Gastrocnemius medialis (tissue), 4 donors: ENCODE measurements at regions not wholly inside any gene's neighbourhood (a gene's known extent, or its start where the extent isn't known, plus 50 kb on each side); places are given as distances from the start of the nearest gene placed in this dataset.

Experiments used
- ATAC-seq, 2 donors: fragments of 150-250 bp; one replicate each; pipeline ENCODE4 v1.9.1; 2016
- DNase-seq, 2 donors: peaks; one replicate each; pipeline ENCODE4 v3.0.0-alpha.2; 2019
- H3K27ac ChIP-seq, 4 donors: fragments of 200-600 bp; sonication (generic); 1 replicate in 1 of 4; 2 replicates in 3 of 4; pipeline ENCODE4 v1.5.1; 2016 to 2018; ENCODE audit warnings: mild to moderate bottlenecking in 2 of 4, moderate library complexity in 1 of 4
- H3K27me3 ChIP-seq, 3 donors: fragments of 200-600 bp; sonication (generic) in 2 of 3; 1 replicate in 1 of 3; 2 replicates in 2 of 3; pipeline versions ENCODE4 v1.5.1 to v1.6.0; 2016 to 2019; ENCODE audit warnings: mild to moderate bottlenecking in 1 of 3, moderate library complexity in 1 of 3
- H3K36me3 ChIP-seq, 2 donors: fragments of 200-600 bp; sonication (generic) in 1 of 2; one replicate each; pipeline ENCODE4 v1.5.1; 2017 to 2018
- H3K4me1 ChIP-seq, 2 donors: fragments of 200-600 bp; sonication (generic) in 1 of 2; one replicate each; pipeline ENCODE4 v1.5.1; 2016 to 2017; ENCODE audit warnings: mild to moderate bottlenecking in 2 of 2
- H3K4me3 ChIP-seq, 4 donors: fragments of 200-600 bp; sonication (generic) in 3 of 4; 1 replicate in 1 of 4; 2 replicates in 3 of 4; pipeline ENCODE4 v1.5.1; 2016 to 2019; ENCODE audit warnings: mild to moderate bottlenecking in 2 of 4
- H3K9me3 ChIP-seq, 3 donors: fragments of 200-600 bp; sonication (generic) in 2 of 3; 1 replicate in 1 of 3; 2 replicates in 2 of 3; pipeline ENCODE4 v1.5.1; 2016 to 2019
- POLR2A ChIP-seq, 2 donors: fragments of 450-650 bp; IDR thresholded peaks; one replicate each; pipeline ENCODE4 v1.6.1; 2017; ENCODE audit warnings: antibody characterized with exemption in 2 of 2, mild to moderate bottlenecking in 2 of 2, moderate library complexity in 2 of 2
- in situ Hi-C, 4 donors: fragments of 200-750 bp; cut with MboI; loops; one replicate each; pipeline versions ENCODE4 v1.15.0 to v1.8.0; 2017; ENCODE audit warnings: low sequenced_read_pairs in 4 of 4
- intact Hi-C: fragments of 100-400 bp; cut with DNase I; formaldehyde crosslinking; loops from one replicate; pipeline ENCODE4 v1.15.1; 2023; ENCODE audit warnings: low total_unique reads
- TF ChIP-seq, protein P1 (sequence below), 5 experiments: fragments of 450-650 bp in 3 of 5; fragments of 200-600 bp in 2 of 5; sonication (generic) in 2 of 5; IDR thresholded peaks in 4 of 5; conservative IDR thresholded peaks in 1 of 5; 1 replicate in 4 of 5; 2 replicates in 1 of 5; pipeline ENCODE4 v1.5.1; 2016 to 2019; ENCODE audit warnings: antibody characterized with exemption in 5 of 5, mild to moderate bottlenecking in 3 of 5, moderate library complexity in 3 of 5

DNA sequence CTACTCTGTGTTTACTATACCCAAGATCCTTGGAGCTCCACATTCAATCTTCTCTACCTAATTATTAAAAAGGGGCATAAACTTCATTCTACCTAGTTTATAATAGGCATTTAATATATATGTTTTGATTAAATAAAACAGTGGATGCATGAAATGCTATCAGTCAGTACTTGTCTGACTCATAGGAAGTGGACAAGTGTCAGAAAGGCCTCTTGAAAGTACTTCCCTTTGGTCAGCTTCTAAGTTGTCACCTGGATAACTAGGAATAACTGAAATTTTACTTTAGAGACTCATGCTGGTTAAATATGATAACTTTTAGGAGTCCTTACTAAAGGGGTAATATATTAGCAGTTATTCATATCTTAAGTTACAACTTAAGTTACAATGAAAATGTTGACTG, 329.8 kb downstream of the KLF5 start:
- in situ Hi-C loops (no loop called here), intact Hi-C loops (no loop called here)
- Histone ChIP-seq H3K9me3 (no peaks in the 10 kb centered on the region), H3K4me1 (no peaks in the 10 kb centered on the region), H3K27ac (no peak overlapping the region), H3K36me3 (no peaks in the 10 kb centered on the region), H3K27me3 (no peaks in the 10 kb centered on the region), H3K4me3 (no peak overlapping the region)
- TF ChIP-seq, protein P1, sequence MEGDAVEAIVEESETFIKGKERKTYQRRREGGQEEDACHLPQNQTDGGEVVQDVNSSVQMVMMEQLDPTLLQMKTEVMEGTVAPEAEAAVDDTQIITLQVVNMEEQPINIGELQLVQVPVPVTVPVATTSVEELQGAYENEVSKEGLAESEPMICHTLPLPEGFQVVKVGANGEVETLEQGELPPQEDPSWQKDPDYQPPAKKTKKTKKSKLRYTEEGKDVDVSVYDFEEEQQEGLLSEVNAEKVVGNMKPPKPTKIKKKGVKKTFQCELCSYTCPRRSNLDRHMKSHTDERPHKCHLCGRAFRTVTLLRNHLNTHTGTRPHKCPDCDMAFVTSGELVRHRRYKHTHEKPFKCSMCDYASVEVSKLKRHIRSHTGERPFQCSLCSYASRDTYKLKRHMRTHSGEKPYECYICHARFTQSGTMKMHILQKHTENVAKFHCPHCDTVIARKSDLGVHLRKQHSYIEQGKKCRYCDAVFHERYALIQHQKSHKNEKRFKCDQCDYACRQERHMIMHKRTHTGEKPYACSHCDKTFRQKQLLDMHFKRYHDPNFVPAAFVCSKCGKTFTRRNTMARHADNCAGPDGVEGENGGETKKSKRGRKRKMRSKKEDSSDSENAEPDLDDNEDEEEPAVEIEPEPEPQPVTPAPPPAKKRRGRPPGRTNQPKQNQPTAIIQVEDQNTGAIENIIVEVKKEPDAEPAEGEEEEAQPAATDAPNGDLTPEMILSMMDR (IDR thresholded peaks at IDR 0.05 in 4 of 5, conservative IDR thresholded peaks at IDR 0.05 in 1 of 5), result no peak
- no peak for TF ChIP-seq POLR2A (IDR thresholded peaks at IDR 0.05)
- no peak for DNase-seq
- no peak for ATAC-seq

DNA sequence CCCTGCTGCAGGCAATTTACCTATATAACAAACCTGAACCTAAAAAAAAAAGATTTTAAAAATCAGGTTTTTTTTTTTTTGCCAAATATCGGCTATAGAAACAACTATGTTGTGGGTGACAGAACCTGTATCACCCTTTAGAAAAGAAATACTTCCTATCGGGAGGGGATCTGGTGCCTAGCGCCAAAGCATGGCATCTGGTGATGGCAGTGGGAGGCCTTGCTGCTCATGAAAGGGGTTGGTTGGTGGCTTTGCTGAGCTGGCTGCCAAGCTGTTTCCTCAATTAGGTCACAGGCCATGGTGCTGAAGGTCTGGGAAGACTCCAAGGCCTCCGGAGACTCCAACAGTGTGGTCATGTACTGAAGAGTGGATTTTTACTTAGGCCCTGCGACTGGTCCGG, 328.5 kb downstream of the KLF5 start:
- H3K27ac ChIP-seq, result no peak overlapping the region
- no peaks in the 10 kb centered on the region for H3K4me1 ChIP-seq
- ATAC-seq (no peak), DNase-seq (no peak)
- H3K36me3 ChIP-seq, result no peaks in the 10 kb centered on the region
- no peaks in the 10 kb centered on the region for H3K27me3 ChIP-seq
- TF ChIP-seq, protein P1 (IDR thresholded peaks at IDR 0.05 in 4 of 5, conservative IDR thresholded peaks at IDR 0.05 in 1 of 5), result no peak
- TF ChIP-seq POLR2A (IDR thresholded peaks at IDR 0.05), result no peak
- in situ Hi-C loops (no loop called here), intact Hi-C loops (no loop called here)
- H3K4me3 ChIP-seq, result no peak overlapping the region
- no peaks in the 10 kb centered on the region for H3K9me3 ChIP-seq

DNA sequence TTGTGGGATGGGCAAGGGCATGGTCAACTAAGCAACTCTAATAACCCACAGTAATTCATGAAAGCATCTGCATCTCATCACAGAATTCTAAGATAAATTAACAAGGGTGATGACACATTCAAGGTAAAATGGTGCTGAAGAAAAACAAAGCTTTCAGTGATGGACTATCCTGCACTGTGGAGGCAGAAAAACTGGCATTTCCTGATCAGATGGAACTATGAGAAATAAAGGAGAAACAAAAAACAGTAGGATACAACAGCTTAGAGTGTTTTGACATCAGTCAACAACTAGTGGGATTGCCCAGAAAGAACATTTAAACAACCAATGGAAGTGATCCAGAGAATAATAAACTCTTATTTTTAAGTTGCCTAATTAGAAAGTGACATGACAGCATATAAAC, 327.0 kb downstream of the KLF5 start:
- ATAC-seq (no peak), DNase-seq (no peak)
- TF ChIP-seq POLR2A (IDR thresholded peaks at IDR 0.05), result no peak
- TF ChIP-seq, protein P1 (IDR thresholded peaks at IDR 0.05 in 4 of 5, conservative IDR thresholded peaks at IDR 0.05 in 1 of 5), result no peak
- no peaks in the 10 kb centered on the region for H3K4me1 ChIP-seq
- intact Hi-C loops, result no loop called here
- H3K36me3 ChIP-seq, result no peaks in the 10 kb centered on the region
- H3K27ac ChIP-seq, result no peak overlapping the region
- in situ Hi-C loops, result no loop called here
- no peak overlapping the region for H3K4me3 ChIP-seq
- H3K27me3 ChIP-seq, result no peaks in the 10 kb centered on the region
- H3K9me3 ChIP-seq, result no peaks in the 10 kb centered on the region

DNA sequence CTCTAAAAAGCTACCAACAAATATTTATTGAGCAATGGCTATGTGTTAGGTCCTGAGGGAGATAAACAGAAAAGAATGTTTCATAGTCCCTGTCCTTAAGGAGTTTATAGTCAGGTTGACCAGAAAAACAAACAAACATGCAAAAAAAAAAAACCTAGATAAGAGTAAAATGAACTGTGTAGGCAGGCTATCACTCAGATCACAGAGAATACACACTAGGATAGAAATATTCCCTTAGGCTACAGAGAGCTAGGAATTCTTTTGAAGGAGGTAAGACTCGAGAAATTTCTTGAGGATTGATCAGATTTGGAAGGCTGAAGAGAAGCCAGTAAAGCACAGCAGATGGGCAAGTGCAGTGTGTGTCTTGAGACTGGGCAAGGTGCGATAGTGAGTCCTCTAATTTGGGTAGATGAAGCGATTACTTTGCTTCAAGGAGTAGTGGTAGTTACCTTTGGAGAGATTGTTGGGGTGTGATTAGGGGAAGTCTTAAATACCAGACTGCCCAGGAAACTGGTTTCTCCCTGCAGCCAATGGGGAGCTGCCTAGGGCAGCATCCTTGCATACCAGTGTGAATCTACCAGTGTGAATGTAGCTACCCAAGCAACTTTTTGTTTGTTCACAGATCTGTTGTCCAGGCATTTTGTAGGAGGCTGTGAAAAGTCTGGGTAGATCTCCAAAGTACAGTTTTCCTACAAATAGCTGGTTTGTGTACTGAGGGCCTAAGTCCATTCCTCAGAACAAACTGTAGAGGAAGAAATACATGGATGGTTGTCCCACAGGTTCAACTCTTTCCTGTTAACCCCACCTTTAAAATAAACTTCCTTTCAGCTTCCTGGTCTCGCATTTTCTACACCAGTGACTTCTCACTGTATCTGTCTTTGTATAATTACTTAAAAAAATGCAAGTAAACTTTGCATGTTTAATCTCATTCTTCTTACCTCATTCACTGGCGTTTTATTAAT, 314.1 kb downstream of the KLF5 start:
- in situ Hi-C loops, result no loop called here
- no peak overlapping the region for H3K27ac ChIP-seq

More for the DNA sequence above, 314.1 kb downstream of the KLF5 start:
- no peak for DNase-seq
- TF ChIP-seq, protein P1 (IDR thresholded peaks at IDR 0.05 in 4 of 5, conservative IDR thresholded peaks at IDR 0.05 in 1 of 5), result no peak
- TF ChIP-seq POLR2A (IDR thresholded peaks at IDR 0.05), result no peak
- no peaks in the 10 kb centered on the region for H3K27me3 ChIP-seq
- H3K4me3 ChIP-seq, result no peak overlapping the region
- H3K9me3 ChIP-seq, result no peaks in the 10 kb centered on the region
- intact Hi-C loops, result no loop called here
- ATAC-seq, result no peak
- H3K4me1 ChIP-seq, result no peaks in the 10 kb centered on the region
- H3K36me3 ChIP-seq, result no peaks in the 10 kb centered on the region
